HG03575 (cell line): ENCODE measurements at regions not wholly inside any gene's neighbourhood (a gene's known extent, or its start where the extent isn't known, plus 50 kb on each side); places are given as distances from the start of the nearest gene placed in this dataset.
"Not testable (repeated sequence)": the region's sequence is repeated elsewhere in the genome, so short reads cannot be mapped to it uniquely, and the experiment has no call there.

Experiments
- ATAC-seq: cut with Tn5 transposase; IDR thresholded peaks from one replicate; pipeline ENCODE4 v1.9.1; 2021; ENCODE audit not compliant: unreplicated experiment, insufficient number of reproducible peaks, low FRiP score; ENCODE audit errors: extremely low read depth

- no peak for ATAC-seq
These were observed 684.3 kb downstream of the TMEM121 start for GRCh38 chr14:106210650-106211049.

DNA sequence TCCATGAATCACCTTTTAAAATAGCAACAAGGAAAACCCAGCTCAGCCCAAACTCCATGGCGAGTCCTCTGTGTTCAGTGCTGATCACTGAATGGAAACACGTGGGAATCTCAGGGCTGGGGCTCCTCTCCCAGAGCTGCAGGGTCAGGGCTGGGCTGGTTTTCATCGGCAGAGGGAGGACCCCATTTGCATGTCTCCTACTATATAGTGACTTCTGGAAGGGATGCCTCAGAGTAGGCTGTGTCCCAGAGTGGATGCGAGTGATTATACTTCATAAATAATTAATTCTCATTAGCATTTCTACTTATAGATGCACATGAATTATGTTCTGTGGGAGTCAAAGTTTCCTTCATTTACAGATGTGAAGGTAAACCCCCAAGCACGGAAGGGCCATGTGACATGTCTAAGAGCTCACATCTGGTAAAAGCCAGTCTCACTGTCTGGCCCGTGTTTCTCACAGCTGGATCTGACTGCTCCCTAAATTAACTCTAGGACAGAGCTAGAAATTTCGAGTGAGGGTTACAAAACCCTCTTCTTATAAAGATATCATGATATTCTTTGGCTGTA lies 685.0 kb downstream of the TMEM121 start:
- ATAC-seq, result no peak

DNA sequence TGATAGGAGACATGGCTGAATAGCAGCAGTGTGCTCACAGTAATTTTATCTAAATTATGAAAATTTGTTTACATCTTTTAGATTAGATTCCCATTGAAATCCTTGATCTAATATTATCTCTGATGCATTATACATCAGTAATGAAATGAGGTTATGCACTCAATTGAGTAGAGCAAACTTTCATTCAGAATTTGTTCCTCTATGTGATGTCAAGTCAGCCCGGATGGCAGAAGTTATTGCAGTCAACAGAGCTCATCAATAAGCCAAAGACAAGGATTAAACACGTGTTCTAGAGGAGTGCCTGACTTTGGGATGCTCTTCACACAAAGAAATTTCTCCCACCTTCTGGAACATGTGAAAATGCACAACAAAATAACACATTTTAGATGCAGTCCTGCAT lies 688.8 kb downstream of the TMEM121 start:
- no peak for ATAC-seq

GRCh38 chr14:106216679-106217078 lies 690.3 kb downstream of the TMEM121 start:
- no peak for ATAC-seq

GRCh38 chr14:106218174-106218573 lies 691.8 kb downstream of the TMEM121 start:
- no peak for ATAC-seq

DNA sequence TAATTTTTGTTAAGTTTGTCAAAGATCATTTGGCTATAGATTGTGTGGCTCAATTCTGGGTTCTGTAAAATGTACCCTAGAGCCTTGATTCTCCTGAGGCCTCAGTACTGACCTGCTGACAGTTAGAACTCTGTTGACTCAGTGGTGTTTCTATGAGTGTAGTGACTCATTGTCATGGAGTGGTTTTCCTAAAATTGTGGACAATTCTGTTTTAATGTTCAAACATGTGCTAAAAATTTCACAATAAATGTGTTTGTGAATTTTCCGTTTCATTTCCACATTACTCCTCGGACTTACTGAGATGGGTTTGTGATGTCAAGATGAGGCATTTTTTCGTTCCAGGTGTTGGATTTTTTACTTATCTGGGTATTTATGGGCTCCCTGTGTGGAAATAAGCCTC lies 695.9 kb downstream of the TMEM121 start:
- no peak for ATAC-seq

GRCh38 chr14:106222731-106223130 lies 696.3 kb downstream of the TMEM121 start:
- ATAC-seq, result no peak

- no peak for ATAC-seq
These were observed 701.4 kb downstream of the TMEM121 start for GRCh38 chr14:106227793-106228192.

- no peak for ATAC-seq
These were observed 702.3 kb downstream of the TMEM121 start for GRCh38 chr14:106228541-106229158.

DNA sequence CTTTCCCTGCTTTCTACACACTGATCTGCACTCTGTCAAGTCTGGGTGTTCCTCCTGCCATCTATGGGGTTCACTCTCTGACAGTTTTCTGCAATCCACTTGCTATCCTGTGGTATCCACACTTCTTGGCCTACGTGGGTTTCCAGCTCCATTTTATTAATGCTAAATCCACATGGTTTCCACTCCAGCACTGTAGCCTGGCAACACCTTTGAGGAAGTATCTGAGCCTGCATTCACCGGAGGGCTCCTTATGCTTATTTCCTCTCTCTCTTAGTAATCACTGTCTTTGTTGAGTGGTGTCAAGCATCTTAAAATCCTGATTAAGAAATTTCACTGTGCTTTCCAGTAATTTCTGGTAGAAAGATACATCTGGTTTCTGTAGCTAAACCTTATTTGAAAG lies 703.7 kb downstream of the TMEM121 start:
- ATAC-seq, result no peak

- ATAC-seq, result not testable (repeated sequence)
These were observed 706.8 kb downstream of the TMEM121 start for GRCh38 chr14:106233191-106233590.

DNA sequence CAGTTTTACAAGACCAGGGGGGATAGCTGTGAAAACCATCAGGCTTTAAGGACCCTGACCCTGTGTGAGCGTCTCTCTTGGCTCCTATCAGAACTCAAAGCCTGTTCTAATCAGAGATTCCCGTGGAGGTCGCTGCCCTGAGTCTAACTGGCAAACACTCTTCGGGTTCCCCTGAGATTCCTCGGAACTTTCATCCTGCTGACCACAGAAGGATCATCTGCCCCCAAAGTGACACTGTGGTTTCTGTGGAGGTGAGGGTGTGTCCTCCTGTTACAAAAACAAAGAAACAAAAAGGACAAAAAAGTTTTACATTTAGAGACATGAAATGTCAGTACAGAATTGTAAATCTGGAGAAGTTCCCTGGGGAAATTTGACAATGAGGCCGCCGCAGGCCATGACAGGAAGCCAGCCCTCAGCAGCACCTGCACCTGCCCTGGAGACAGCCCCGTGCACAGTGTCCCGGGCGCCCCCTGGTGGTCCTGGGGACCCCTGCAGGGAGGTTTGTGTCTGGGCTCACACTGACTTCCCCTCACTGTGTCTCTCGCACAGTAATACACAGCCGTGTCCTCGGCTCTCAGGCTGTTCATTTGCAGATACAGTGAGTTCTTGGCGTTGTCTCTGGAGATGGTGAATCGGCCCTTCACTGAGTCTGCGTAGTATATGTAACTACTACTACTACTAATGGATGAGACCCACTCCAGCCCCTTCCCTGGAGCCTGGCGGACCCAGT lies 708.3 kb downstream of the TMEM121 start:
- not testable (repeated sequence) for ATAC-seq

DNA sequence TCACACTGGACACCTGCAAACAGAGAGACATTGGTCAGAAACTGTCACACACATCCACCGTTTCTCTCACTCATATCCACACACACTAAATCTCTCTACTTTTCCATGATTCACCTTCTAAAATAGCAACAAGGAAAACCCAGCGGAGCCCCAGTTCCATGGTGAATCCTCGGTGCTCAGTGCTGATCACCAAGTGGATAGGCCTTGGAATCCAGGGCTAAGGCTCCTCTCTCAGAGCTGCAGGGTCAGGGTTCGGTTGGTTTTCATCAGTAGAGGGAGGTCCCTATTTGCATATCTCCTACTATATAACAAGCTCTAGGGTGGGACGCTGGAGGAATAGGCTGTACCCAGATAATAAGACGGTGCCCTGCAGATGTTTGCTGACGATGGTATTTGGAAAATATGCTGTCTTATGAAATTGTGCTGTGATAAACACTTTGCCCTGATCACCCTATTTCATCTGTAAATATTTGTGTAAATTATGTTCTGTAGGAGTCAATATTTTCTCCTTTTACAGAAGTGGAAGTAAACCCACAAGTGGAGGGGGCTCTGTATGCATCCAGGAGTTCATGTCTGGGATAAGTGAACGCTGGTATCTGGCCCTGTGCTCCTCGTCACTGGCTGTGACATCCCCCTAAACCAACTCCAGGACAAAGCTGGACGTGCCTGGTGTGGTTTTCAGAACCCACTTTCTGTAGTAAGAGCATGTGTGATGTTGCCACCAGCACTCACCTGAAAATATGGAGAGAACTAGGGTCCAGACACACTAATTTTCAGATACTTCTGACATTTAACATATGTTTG lies 709.2 kb downstream of the TMEM121 start:
- ATAC-seq, result no peak

GRCh38 chr14:106248321-106249192 lies 722.2 kb downstream of the TMEM121 start:
- no peak for ATAC-seq

DNA sequence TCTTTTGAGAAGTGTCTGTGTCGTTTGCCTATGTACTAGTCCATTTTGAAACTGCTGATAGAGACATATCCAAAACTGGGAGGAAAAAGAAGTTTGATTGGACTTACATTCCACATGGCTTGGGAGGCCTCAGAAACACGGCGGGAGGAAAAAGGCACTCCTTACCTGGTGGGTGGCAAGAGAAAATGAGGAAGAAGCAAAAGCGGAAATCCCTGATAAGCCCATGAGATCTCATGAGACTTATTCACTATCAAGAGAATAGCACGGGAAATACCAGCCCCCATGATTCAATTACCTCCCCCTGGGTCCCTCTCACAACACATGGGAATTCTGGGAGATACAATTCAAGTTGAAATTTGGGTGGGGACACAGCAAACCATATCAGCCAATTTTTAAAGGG lies 727.6 kb downstream of the TMEM121 start:
- not testable (repeated sequence) for ATAC-seq

DNA sequence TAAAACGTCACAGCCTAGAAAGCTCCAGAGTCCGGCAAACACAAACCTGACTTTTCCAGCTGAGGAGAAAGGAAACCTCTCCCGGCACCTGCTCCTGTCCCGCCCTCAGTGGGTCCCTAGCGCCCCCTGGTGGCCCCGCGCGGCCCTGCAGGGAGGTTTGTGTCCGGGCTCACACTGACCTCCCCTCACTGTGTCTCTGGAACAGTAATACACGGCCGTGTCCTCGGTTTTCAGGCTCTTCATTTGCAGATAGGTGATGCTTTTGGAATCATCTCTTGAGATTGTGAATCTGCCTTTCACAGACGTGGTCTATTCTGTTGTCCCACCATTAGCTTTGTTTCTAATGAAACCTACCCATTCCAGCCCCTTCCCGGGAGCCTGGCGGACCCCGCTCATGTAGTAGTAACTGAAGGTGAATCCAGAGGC lies 731.2 kb downstream of the TMEM121 start:
- not testable (repeated sequence) for ATAC-seq

- ATAC-seq, result no peak
These were observed 741.8 kb downstream of the TMEM121 start for GRCh38 chr14:106268013-106268727.

DNA sequence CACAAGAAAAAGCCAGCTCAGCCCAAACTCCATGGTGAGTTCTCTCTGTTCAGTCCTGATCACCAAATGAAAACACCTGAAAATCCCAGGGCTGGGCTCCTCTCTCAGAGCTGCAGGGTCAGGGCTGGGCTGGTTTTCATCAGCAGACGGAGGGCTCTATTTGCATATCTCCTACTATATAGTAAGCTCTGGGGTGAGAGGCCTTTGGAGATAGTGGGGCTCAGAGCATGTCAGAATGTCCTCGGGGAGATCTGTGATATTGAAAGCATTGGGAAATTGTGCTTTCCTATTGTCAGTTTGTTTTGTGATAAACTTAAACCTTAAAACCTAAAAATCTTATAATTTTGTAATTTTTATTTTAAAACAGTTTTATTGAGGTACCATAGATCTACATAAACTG lies 742.6 kb downstream of the TMEM121 start:
- ATAC-seq, result no peak
